ENCODE measurements at regions not wholly inside any gene's neighbourhood (a gene's known extent, or its start where the extent isn't known, plus 50 kb on each side); places are given as distances from the start of the nearest gene placed in this dataset.

DNA sequence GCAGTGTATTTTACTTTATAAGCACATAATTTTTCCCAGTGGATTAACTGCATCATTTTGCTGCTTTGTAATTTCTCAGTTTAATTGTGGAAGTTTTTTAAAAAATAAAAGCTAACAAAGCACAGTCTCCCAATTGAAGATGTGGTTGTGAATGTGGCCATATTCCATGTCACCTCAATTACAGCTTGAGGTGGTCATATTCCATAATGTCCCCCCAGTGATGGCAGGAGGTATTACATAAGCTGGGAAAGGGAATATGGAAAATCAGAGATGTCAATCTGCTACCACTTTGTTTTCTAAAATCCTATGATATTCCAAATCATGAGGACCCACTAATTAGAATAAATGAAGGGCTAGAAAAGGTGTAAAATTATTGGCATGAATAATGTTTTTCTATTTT is 1672.0 kb upstream of the CDH9 start:
- TF ChIP-seq CTCF (IDR thresholded peaks at IDR 0.05) (no peak), POLR2A (IDR thresholded peaks at IDR 0.05) (no peak)

Data from ovary (tissue), 3 donors.